ENCODE measurements at regions not wholly inside any gene's neighbourhood (a gene's known extent, or its start where the extent isn't known, plus 50 kb on each side); places are given as distances from the start of the nearest gene placed in this dataset.
"Not testable (repeated sequence)": the region's sequence is repeated elsewhere in the genome, so short reads cannot be mapped to it uniquely, and the experiment has no call there.

DNA sequence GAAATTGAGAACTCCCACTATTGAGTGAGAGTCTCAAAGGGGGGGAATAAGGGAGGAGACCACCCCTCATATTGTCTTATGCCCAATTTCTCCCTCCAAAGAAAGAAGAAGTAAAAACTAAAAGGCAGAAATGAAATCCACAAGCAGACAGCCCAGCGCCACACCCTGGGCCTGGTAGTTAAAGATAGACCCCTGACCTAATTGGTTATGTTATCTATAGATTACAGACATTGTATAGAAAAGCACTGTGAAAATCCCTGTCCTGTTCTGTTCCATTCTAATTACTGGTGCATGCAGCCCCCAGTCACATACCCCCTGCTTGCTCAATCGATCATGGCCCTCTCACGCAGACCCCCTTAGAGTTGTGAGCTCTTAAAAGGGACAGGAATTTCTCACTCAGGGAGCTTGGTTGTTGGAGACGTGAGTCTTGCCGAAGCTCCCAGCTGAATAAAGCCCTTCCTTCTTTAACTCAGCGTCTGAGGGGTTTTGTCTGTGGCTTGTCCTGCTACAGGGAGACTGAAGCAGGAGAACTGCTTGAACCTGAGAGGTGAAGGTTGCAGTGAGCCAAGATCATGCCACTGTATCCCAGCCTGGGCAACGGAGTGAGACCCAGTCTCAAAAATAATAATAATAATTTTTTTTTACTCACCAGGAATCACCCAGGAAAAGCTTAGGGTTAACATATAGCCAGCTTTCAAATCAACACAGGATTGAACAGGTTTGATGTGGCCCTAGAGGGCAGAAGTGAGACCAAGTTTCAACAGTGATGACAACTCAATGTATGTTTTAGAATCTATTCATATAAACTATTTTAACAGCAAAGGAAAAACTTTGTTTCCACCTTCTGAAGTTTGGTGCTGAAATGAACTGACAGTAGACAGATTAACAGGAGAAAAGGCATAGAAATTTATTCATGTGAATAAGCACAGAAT lies 181.4 kb upstream of the NDUFV2 start:
- H3K4me3 ChIP-seq (replicated peaks in 1 of 3); H3K27ac ChIP-seq; H3K36me3 ChIP-seq; H3K27me3 ChIP-seq; H3K9me3 ChIP-seq; DNase-seq; H3K4me1 ChIP-seq; intact Hi-C loops (cut with DNase I): not testable (repeated sequence)
- WGBS, 2 donors = 85 to 93% methylated on average over 7 of the region's 7 CpGs

DNA sequence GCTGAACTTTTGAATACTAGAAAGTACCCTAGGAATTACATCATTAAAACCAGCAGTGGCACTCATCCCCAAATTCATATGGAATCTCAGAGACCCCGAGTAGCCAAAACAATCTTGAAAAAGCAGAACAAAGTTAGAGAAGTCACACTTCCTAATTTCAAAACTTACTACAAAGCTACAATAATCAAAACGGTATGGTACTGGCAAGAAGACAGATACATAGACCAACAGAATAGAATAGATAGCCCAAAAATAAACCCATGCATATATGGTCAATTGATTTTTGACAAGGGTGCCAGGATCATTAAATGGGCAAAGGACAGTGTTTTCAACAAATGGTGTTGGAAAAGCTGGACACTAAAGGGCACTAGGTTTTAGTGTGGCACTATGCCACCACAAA lies 176.0 kb upstream of the NDUFV2 start:
- H3K36me3 ChIP-seq = no peaks in the 10 kb centered on the region
- H3K27me3 ChIP-seq = no peaks in the 10 kb centered on the region
- H3K4me3 ChIP-seq (replicated peaks in 1 of 3) = no peak overlapping the region
- intact Hi-C loops (cut with DNase I) = no loop called here
- TF ChIP-seq, protein P1, sequence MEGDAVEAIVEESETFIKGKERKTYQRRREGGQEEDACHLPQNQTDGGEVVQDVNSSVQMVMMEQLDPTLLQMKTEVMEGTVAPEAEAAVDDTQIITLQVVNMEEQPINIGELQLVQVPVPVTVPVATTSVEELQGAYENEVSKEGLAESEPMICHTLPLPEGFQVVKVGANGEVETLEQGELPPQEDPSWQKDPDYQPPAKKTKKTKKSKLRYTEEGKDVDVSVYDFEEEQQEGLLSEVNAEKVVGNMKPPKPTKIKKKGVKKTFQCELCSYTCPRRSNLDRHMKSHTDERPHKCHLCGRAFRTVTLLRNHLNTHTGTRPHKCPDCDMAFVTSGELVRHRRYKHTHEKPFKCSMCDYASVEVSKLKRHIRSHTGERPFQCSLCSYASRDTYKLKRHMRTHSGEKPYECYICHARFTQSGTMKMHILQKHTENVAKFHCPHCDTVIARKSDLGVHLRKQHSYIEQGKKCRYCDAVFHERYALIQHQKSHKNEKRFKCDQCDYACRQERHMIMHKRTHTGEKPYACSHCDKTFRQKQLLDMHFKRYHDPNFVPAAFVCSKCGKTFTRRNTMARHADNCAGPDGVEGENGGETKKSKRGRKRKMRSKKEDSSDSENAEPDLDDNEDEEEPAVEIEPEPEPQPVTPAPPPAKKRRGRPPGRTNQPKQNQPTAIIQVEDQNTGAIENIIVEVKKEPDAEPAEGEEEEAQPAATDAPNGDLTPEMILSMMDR (IDR thresholded peaks at IDR 0.05) = no peak
- TF ChIP-seq POLR2A (IDR thresholded peaks at IDR 0.05) = no peak
- H3K4me1 ChIP-seq = no peaks in the 10 kb centered on the region
- no peaks in the 10 kb centered on the region for H3K9me3 ChIP-seq
- DNase-seq = no peak
- 92 to 93% methylated on average over 2 of the region's 2 CpGs for WGBS, 2 donors
- H3K27ac ChIP-seq = no peak overlapping the region

DNA sequence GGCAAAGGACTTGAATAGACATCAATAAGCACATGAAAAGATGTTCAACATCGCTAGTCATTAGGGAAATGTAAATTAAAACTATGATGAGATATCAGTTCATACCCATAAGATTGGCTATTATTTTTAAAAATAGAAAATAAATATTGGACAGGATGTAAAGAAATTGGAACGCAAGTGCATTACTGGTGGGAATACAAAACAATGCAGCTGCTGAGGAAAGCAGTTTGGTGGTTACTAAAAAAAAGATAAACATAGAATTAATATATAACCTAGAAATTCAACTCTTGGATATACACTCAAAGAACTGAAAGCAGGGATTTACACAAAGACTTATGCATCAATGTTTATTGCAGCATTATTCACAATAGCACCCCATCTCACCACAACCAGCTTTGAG lies 174.5 kb upstream of the NDUFV2 start:
- H3K4me1 ChIP-seq = no peaks in the 10 kb centered on the region
- no peak overlapping the region for H3K4me3 ChIP-seq (replicated peaks in 1 of 3)
- no peak for TF ChIP-seq POLR2A (IDR thresholded peaks at IDR 0.05)
- TF ChIP-seq, protein P1 (IDR thresholded peaks at IDR 0.05) = no peak
- H3K9me3 ChIP-seq = no peaks in the 10 kb centered on the region
- no peaks in the 10 kb centered on the region for H3K36me3 ChIP-seq
- H3K27ac ChIP-seq = no peak overlapping the region
- DNase-seq = no peak
- H3K27me3 ChIP-seq = no peaks in the 10 kb centered on the region
- WGBS, 2 donors = 83 to 87% methylated on average over 2 of the region's 2 CpGs
- intact Hi-C loops (cut with DNase I) = no loop called here

DNA sequence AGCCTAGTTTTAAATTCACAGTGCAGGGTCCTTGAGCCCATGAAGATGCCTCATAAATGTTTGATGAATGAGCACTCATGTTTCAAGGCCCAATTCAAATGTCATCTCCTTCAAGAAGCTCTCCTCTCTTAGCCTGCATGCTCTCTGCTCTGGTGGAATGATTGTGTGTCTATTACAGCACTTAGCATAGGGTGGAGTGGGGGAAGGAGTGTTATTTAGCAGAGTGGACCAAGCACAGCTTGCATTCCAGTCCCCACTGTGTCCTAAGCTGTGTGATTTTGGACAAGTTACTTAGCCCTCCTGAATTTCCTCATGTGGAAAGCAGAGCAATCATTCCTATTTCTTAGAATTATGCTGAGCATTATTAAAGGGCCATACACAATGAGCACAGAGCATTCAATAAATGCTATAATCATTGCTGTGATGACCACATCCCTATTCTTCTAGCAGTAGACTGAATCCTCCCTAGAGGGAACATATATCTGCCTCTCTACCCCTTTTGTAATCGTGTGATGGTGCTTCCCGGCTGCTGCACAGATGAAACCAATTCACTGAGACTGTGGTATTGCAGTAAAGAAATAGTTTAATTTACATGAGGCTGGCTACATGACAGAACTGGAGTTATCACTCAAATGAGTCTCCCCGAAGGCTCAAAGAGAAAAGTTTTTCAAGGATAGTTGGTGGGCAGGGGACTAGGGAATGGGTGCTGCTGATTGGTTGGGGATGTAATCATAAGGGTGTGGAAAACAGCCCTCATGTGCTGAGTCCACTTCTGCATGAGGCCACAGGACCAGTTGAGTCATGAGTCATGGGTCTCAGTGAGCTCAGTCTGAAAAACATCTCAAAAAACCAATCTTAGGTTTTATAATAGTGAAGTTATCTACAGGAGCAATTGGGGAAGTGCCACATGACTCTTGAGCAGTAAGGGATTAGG lies 173.4 kb upstream of the NDUFV2 start:
- no peaks in the 10 kb centered on the region for H3K27me3 ChIP-seq
- intact Hi-C loops (cut with DNase I) = no loop called here
- H3K4me3 ChIP-seq (replicated peaks in 1 of 3) = no peak overlapping the region
- no peak overlapping the region for H3K27ac ChIP-seq
- no peak for DNase-seq
- no peaks in the 10 kb centered on the region for H3K36me3 ChIP-seq
- H3K4me1 ChIP-seq = no peaks in the 10 kb centered on the region
- H3K9me3 ChIP-seq = no peaks in the 10 kb centered on the region
- TF ChIP-seq, protein P1 (IDR thresholded peaks at IDR 0.05) = no peak
- TF ChIP-seq POLR2A (IDR thresholded peaks at IDR 0.05) = no peak
- 69 to 83% methylated on average over 3 of the region's 3 CpGs for WGBS, 2 donors

DNA sequence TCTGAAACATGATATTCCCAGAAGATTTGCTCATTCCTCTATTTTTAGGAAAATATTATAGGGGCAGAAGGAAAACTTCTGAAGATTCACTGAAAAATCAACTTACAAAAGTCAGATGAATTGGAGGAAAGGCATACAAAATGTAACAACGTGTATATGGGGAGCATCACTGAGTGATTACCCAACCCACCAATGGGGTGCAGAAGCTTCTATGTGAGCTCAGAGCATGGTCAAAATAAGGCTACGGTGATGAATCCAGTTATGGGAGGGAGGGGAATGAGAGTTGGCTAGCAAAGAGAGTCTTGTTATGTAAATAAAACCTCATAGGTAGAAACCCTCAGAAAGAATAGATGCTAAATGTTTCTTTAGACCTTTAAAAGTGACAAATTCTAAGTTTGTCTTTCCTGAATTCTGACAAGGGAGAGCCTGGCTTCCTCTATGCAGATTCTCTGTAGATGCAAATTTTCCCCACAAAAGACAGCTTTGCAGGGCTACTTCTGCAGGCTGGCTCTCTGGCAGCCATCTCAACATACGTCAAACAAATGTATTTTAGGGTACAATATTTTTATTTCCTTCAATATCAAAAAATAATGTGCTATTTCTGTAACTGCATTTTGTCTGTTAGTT lies 171.4 kb upstream of the NDUFV2 start:
- TF ChIP-seq POLR2A (IDR thresholded peaks at IDR 0.05) = no peak
- TF ChIP-seq, protein P1 (IDR thresholded peaks at IDR 0.05) = no peak
- Histone ChIP-seq H3K4me1 (no peaks in the 10 kb centered on the region), H3K4me3 (replicated peaks in 1 of 3) (no peak overlapping the region), H3K9me3 (no peaks in the 10 kb centered on the region), H3K27me3 (no peaks in the 10 kb centered on the region), H3K36me3 (no peaks in the 10 kb centered on the region), H3K27ac (no peak overlapping the region)
- intact Hi-C loops (cut with DNase I) = no loop called here
- WGBS, 2 donors = 56 to 57% methylated on average over 3 of the region's 3 CpGs
- DNase-seq = no peak

Measured in thyroid gland (tissue), 4 donors.